HUES64 (cell line): ENCODE measurements at regions not wholly inside any gene's neighbourhood (a gene's known extent, or its start where the extent isn't known, plus 50 kb on each side); places are given as distances from the start of the nearest gene placed in this dataset.

Source experiments
- H3K27ac ChIP-seq: 2 replicates; pipeline ENCODE4 v1.7.0; 2013; ENCODE audit warnings: low read depth, low read length, inconsistent platforms
- H3K27me3 ChIP-seq: 2 replicates; pipeline ENCODE4 v1.6.1; 2013; ENCODE audit warnings: mild to moderate bottlenecking, low read length; ENCODE audit not compliant: insufficient read depth
- H3K36me3 ChIP-seq: 2 replicates; pipeline ENCODE4 v1.6.1; 2013; ENCODE audit warnings: mild to moderate bottlenecking, low read length; ENCODE audit not compliant: insufficient read depth
- H3K4me1 ChIP-seq: 2 replicates; pipeline ENCODE4 v1.6.1; 2013; ENCODE audit warnings: mild to moderate bottlenecking, low read length, moderate library complexity; ENCODE audit not compliant: insufficient read depth
- H3K4me3 ChIP-seq: 2 replicates; pipeline ENCODE4 v1.5.1; 2013; ENCODE audit warnings: mild to moderate bottlenecking, low read length, moderate library complexity
- H3K9ac ChIP-seq: 2 replicates; pipeline ENCODE4 v1.6.1; 2013; ENCODE audit warnings: mild to moderate bottlenecking, low read depth, low read length
- H3K9me3 ChIP-seq: 2 replicates; pipeline ENCODE4 v1.6.1; 2013; ENCODE audit warnings: low read depth, low read length; ENCODE audit not compliant: insufficient read depth
- WGBS: fragments of 150-250, 120-280 bp; methylation state at CpG from one replicate; pipeline ENCODE4 v1.1.7; 2013; ENCODE audit warnings: missing lambda C conversion rate; 5-methylcytosine and 5-hydroxymethylcytosine counted together

DNA sequence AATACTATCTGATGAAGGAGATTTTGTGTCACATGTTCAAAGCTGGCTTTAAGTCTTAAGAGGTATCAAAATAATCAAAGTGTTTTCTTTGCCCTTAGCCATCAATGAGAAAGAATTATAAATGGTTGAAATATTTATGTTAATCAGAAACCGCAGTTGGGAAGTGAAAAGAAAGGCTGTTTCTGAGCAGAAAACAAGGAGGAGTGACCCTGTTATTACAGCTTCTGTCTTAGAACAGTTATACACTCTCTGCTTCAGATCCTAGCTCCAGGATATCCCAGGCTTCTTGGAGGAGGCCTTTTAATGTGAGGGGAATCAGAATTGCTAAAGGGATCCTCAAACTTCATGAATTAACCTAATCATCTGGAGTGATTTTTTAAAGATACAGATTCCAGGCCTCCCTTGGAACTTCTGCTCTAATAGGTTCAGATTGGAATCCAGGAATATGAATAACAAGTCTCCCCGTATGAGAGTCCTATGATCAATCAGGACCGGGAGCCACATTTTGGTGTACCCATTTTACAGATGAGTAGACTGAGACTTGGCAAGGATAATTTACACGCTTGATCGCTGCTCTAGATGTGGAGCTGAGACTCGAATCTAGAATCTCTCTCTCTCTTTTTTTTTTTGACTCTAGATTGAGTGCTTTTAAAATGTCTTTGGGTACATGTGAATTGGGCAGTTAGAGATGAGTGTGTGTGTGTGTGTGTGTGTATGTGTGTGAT is 50.8 kb upstream of the JAG1 start:
- no peak overlapping the region for H3K9ac ChIP-seq
- WGBS: 89% methylated on average over 6 of the region's 6 CpGs
- H3K27me3 ChIP-seq: no peaks in the 10 kb centered on the region
- no peaks in the 10 kb centered on the region for H3K9me3 ChIP-seq
- H3K27ac ChIP-seq: no peak overlapping the region
- no peaks in the 10 kb centered on the region for H3K36me3 ChIP-seq
- no peak overlapping the region for H3K4me3 ChIP-seq
- H3K4me1 ChIP-seq: peaks cover 8% of the 10 kb centered on the region

- H3K36me3 ChIP-seq: no peaks in the 10 kb centered on the region
- H3K9ac ChIP-seq: no peak overlapping the region
- no peak overlapping the region for H3K4me3 ChIP-seq
- H3K4me1 ChIP-seq: no peaks in the 10 kb centered on the region; the same call in 1 of the 2 replicates
- no peak overlapping the region for H3K27ac ChIP-seq
- H3K27me3 ChIP-seq: no peaks in the 10 kb centered on the region
- 83% methylated on average over 6 of the region's 8 CpGs for WGBS
- no peaks in the 10 kb centered on the region for H3K9me3 ChIP-seq
Measured at GRCh38 chr20:10728873-10729670, 55.3 kb upstream of the JAG1 start.

- Histone ChIP-seq H3K27me3 (no peaks in the 10 kb centered on the region), H3K9me3 (no peaks in the 10 kb centered on the region), H3K4me1 (no peaks in the 10 kb centered on the region; the same call in 1 of the 2 replicates), H3K4me3 (no peak overlapping the region), H3K36me3 (no peaks in the 10 kb centered on the region), H3K9ac (no peak overlapping the region), H3K27ac (no peak overlapping the region)
Measured at GRCh38 chr20:10729785-10730184, 56.0 kb upstream of the JAG1 start.

GRCh38 chr20:10730629-10731183 is 56.9 kb upstream of the JAG1 start:
- no peaks in the 10 kb centered on the region; the same call in 1 of the 2 replicates for H3K4me1 ChIP-seq
- no peaks in the 10 kb centered on the region for H3K27me3 ChIP-seq
- WGBS: no CpG with 5 or more reads among the region's 1 CpG
- no peaks in the 10 kb centered on the region for H3K9me3 ChIP-seq
- H3K27ac ChIP-seq: no peak overlapping the region
- no peak overlapping the region for H3K4me3 ChIP-seq
- H3K36me3 ChIP-seq: no peaks in the 10 kb centered on the region
- no peak overlapping the region for H3K9ac ChIP-seq

- H3K4me1 ChIP-seq: no peaks in the 10 kb centered on the region; the same call in 1 of the 2 replicates
- no peak overlapping the region for H3K27ac ChIP-seq
- no peak overlapping the region for H3K9ac ChIP-seq
- H3K4me3 ChIP-seq: no peak overlapping the region
- WGBS: 94% methylated on average over 5 of the region's 6 CpGs
- no peaks in the 10 kb centered on the region for H3K36me3 ChIP-seq
- H3K27me3 ChIP-seq: no peaks in the 10 kb centered on the region
- H3K9me3 ChIP-seq: no peaks in the 10 kb centered on the region
Measured at GRCh38 chr20:10731190-10731965, 57.6 kb upstream of the JAG1 start.

- no peaks in the 10 kb centered on the region; the same call in 1 of the 2 replicates for H3K4me1 ChIP-seq
- H3K27me3 ChIP-seq: no peaks in the 10 kb centered on the region
- no peaks in the 10 kb centered on the region for H3K36me3 ChIP-seq
- H3K4me3 ChIP-seq: no peak overlapping the region
- H3K9ac ChIP-seq: no peak overlapping the region
- no peaks in the 10 kb centered on the region for H3K9me3 ChIP-seq
- no peak overlapping the region for H3K27ac ChIP-seq
- 100% methylated on average over 1 of the region's 1 CpG for WGBS
Measured at GRCh38 chr20:10733122-10733521, 59.3 kb upstream of the JAG1 start.

DNA sequence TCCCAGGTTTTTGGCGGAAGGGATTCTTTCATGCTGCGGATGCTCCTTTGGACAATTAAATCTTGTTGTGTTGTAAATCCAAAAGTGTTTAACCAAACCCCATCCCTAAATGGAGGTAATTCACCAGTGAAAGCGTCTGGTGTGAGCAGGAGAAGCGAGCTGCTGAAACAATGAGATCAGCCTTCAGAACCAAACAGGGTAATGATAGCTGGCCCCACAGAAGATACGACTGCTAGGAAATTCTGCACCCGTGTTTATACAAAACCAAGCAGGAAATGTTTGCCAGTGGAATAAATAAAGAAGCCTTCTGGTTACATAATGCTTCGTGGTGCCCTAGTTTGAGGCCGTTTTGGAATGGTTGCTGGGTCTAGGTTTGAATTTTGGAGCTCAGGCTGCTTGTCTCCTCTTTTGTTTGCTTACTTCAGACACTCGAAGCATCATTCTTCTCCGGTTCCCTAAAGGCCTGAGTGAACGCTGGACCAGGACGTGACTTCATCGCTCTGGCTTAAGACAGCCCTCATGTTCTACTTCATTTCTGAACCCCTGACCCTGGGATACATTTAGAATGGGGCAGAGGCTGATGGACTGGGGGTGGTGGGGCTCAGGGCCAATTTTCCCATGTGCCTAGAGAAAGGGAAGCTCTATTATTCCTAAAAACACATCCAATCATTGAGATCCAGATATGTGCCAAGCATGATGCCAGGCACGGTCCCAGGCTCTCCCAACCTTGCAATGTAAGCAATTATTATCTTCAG is 61.6 kb upstream of the JAG1 start:
- 96% methylated on average over 14 of the region's 14 CpGs for WGBS
- Histone ChIP-seq H3K4me3 (no peak overlapping the region), H3K9me3 (no peaks in the 10 kb centered on the region), H3K9ac (no peak overlapping the region), H3K4me1 (no peaks in the 10 kb centered on the region), H3K36me3 (no peaks in the 10 kb centered on the region), H3K27me3 (no peaks in the 10 kb centered on the region), H3K27ac (no peak overlapping the region)

DNA sequence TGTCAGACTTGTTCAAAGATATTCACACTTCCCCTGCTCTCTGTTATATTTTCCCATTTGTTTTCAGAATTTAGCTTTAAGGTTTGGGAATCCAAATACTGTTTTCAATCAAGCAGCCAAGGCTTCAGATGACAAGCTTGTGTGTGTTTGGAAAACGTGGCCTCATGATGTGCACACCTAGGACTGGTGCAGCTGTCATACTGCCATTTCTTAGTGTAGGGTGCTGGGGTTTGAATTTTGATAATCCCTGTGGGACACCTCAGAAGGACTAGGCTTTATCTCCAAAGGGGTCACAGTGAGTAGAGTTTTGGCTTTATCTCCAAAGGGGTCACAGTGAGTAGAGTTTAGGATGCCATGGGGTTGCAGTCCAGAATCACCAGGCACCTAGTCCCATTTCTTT is 65.3 kb upstream of the JAG1 start:
- Histone ChIP-seq H3K9ac (no peak overlapping the region), H3K4me3 (no peak overlapping the region), H3K4me1 (no peaks in the 10 kb centered on the region), H3K36me3 (no peaks in the 10 kb centered on the region), H3K9me3 (no peaks in the 10 kb centered on the region), H3K27ac (no peak overlapping the region), H3K27me3 (no peaks in the 10 kb centered on the region)
- WGBS: 91% methylated on average over 1 of the region's 1 CpG

- Histone ChIP-seq H3K27ac (no peak overlapping the region), H3K27me3 (no peaks in the 10 kb centered on the region), H3K4me3 (no peak overlapping the region), H3K4me1 (no peaks in the 10 kb centered on the region), H3K9me3 (no peaks in the 10 kb centered on the region), H3K9ac (no peak overlapping the region), H3K36me3 (no peaks in the 10 kb centered on the region)
- 92% methylated on average over 6 of the region's 7 CpGs for WGBS
Measured at GRCh38 chr20:10739566-10739965, 65.8 kb upstream of the JAG1 start.

DNA sequence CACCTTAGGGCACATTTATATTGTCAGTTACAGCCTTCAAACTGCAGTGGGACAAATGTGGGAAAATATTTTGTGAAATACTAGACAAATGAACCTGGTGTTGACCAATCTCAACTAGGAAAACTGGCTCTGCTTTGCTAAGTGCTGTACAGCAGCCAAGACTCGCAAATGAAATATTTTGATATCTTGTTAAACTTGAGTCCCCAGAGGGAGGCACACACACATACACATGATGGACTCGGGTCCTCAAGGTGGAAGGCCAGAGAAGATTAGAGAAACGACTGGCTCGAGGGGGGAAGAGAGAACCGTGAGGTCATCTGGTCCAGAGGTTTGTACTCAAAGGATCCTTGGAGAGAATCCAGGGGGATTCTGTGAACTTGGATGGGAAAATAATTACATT is 67.3 kb upstream of the JAG1 start:
- no peaks in the 10 kb centered on the region for H3K9me3 ChIP-seq
- WGBS: 93% methylated on average over 5 of the region's 5 CpGs
- no peak overlapping the region for H3K4me3 ChIP-seq
- H3K36me3 ChIP-seq: no peaks in the 10 kb centered on the region
- H3K9ac ChIP-seq: no peak overlapping the region
- no peaks in the 10 kb centered on the region for H3K27me3 ChIP-seq
- no peaks in the 10 kb centered on the region for H3K4me1 ChIP-seq
- no peak overlapping the region for H3K27ac ChIP-seq
